Ovary (tissue), 7 donors: ENCODE measurements at regions not wholly inside any gene's neighbourhood (a gene's known extent, or its start where the extent isn't known, plus 50 kb on each side); places are given as distances from the start of the nearest gene placed in this dataset.

ENCODE experiments used
- DNase-seq, 5 donors: peaks; one replicate each; pipeline ENCODE4 v3.0.0-alpha.2; 2019 to 2020
- H3K27ac ChIP-seq, 2 donors: fragments of 200-600 bp; one replicate each; pipeline versions ENCODE4 v1.5.1 to v1.8.0; 2019 to 2022
- H3K27me3 ChIP-seq: fragments of 200-600 bp; one replicate; pipeline ENCODE4 v1.8.0; 2022
- H3K36me3 ChIP-seq: fragments of 200-600 bp; sonication (generic); one replicate; pipeline ENCODE4 v1.5.1; 2019
- H3K4me1 ChIP-seq: one replicate; pipeline ENCODE4 v1.8.1; 2013; ENCODE audit warnings: mild to moderate bottlenecking, moderate library complexity; ENCODE audit not compliant: insufficient read depth
- H3K4me3 ChIP-seq: fragments of 200-600 bp; sonication (generic); one replicate; pipeline ENCODE4 v1.5.1; 2017
- H3K9me3 ChIP-seq, 2 donors: fragments of 200-600 bp in 1 of 2; sonication (generic) in 1 of 2; one replicate each; pipeline versions ENCODE4 v1.5.1 to v1.8.1; 2013 to 2019; ENCODE audit warnings: mild to moderate bottlenecking in 1 of 2, moderate library complexity in 1 of 2
- EP300 ChIP-seq: sonication (generic); formaldehyde crosslinking; IDR thresholded peaks from one replicate; pipeline ENCODE4 v1.6.1; 2017; ENCODE audit warnings: antibody characterized with exemption
- POLR2A ChIP-seq: fragments of 450-650 bp; IDR thresholded peaks from one replicate; pipeline ENCODE4 v1.6.1; 2017; ENCODE audit warnings: antibody characterized with exemption, mild to moderate bottlenecking, moderate library complexity
- WGBS, 3 donors: extraction: QIAGEN DNeasy Blood & Tissue Kit in 1 of 3; methylation state at CpG; one replicate each; pipeline versions ENCODE4 v1.1.5 to v1.1.7; 2013 to 2017; 5-methylcytosine and 5-hydroxymethylcytosine counted together
- intact Hi-C, 4 donors: fragments of 100-400 bp; cut with DNase I; formaldehyde crosslinking; loops; one replicate each; pipeline versions ENCODE4 v1.11.0 to v1.15.1; 2022 to 2023
- TF ChIP-seq, protein P1 (sequence below), 3 donors: fragments of 450-650 bp in 2 of 3; fragments of 200-600 bp in 1 of 3; IDR thresholded peaks; one replicate each; pipeline versions ENCODE4 v1.5.1 to v1.8.0; 2016 to 2022; ENCODE audit warnings: antibody characterized with exemption in 3 of 3, mild to moderate bottlenecking in 1 of 3
- donor health status: DM: no; HTN: no; CAD: no; lungs with moderate emphysema.
- donor health status: DM: no; HTN: no; CAD: no.
- donor health status: Bipolar disorder and iron deficiency.
- donor health status: DM: no; HTN: no; CAD: no.
- donor health status: DM: yes; HTN: yes; CAD: no.

DNA sequence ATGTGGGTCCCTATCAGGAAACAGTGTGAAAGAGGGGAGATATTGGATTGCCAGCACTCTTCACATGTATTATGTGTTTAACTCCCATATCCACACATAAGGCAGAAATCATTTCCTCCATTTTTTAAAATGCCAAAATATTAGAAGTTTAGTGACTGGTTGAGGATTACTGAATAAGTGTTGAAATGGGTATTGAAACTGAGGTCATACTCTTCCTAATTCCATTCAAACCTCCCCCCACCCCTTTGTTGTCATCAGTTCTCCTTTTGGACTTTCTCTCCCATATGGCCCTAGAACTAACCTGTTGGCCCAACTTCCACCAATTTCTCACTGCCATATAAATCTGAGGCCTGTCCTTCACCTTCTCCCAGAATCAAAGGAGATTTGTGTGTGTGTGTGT lies 81.6 kb downstream of the EVX1 start:
- Histone ChIP-seq H3K36me3 (no peaks in the 10 kb centered on the region), H3K4me1 (no peaks in the 10 kb centered on the region), H3K4me3 (no peak overlapping the region), H3K27me3 (no peaks in the 10 kb centered on the region), H3K9me3 (no peaks in the 10 kb centered on the region), H3K27ac (no peak overlapping the region)
- no peak for TF ChIP-seq EP300
- TF ChIP-seq, protein P1, sequence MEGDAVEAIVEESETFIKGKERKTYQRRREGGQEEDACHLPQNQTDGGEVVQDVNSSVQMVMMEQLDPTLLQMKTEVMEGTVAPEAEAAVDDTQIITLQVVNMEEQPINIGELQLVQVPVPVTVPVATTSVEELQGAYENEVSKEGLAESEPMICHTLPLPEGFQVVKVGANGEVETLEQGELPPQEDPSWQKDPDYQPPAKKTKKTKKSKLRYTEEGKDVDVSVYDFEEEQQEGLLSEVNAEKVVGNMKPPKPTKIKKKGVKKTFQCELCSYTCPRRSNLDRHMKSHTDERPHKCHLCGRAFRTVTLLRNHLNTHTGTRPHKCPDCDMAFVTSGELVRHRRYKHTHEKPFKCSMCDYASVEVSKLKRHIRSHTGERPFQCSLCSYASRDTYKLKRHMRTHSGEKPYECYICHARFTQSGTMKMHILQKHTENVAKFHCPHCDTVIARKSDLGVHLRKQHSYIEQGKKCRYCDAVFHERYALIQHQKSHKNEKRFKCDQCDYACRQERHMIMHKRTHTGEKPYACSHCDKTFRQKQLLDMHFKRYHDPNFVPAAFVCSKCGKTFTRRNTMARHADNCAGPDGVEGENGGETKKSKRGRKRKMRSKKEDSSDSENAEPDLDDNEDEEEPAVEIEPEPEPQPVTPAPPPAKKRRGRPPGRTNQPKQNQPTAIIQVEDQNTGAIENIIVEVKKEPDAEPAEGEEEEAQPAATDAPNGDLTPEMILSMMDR (IDR thresholded peaks at IDR 0.05), result no peak
- no peak for TF ChIP-seq POLR2A
- intact Hi-C loops, result no loop called here
- DNase-seq, result no peak

GRCh38 chr7:27329909-27330308 lies 87.3 kb downstream of the EVX1 start:
- no peaks in the 10 kb centered on the region for H3K27me3 ChIP-seq
- no peak for TF ChIP-seq POLR2A
- TF ChIP-seq, protein P1 (IDR thresholded peaks at IDR 0.05), result no peak
- TF ChIP-seq EP300, result no peak
- no peak overlapping the region for H3K27ac ChIP-seq
- no peaks in the 10 kb centered on the region for H3K36me3 ChIP-seq
- H3K9me3 ChIP-seq, result peaks cover 0 to 4% of the 10 kb centered on the region in 2 donors
- no peak for DNase-seq
- no peak overlapping the region for H3K4me3 ChIP-seq
- WGBS, 3 donors, result 8 to 14% (median 9%) methylated on average over 1 of the region's 1 CpG
- intact Hi-C loops, result no loop called here
- no peaks in the 10 kb centered on the region for H3K4me1 ChIP-seq

DNA sequence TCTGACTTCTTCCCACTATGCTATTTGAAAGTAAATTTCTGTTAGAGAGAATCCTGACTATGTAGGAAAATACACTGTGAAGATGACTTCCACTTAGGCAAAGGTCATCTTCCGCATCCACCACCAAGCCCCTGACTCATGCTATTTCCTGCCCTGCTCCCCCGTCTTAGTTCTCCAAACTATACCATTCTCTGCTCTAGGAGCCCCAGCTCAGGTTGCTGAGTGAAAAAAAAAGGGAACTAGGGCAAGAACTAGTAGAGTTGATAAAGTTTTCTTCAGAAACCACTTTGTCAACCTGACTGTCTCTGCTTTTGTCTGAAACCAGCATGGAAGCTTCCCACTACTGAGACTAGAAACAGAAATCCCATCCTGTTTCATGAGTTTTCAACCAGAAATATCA lies 96.9 kb downstream of the EVX1 start:
- TF ChIP-seq POLR2A (no peak), EP300 (no peak)
- TF ChIP-seq, protein P1 (IDR thresholded peaks at IDR 0.05), result no peak
- H3K27ac ChIP-seq, result no peak overlapping the region
- H3K27me3 ChIP-seq, result no peaks in the 10 kb centered on the region
- H3K36me3 ChIP-seq, result no peaks in the 10 kb centered on the region
- DNase-seq, result no peak
- WGBS, 3 donors, result 86 to 95% (median 88%) methylated on average over 2 of the region's 2 CpGs
- intact Hi-C loops, result no loop called here
- no peaks in the 10 kb centered on the region for H3K4me1 ChIP-seq
- H3K9me3 ChIP-seq, result no peaks in the 10 kb centered on the region
- no peak overlapping the region for H3K4me3 ChIP-seq

- no peak for DNase-seq
- intact Hi-C loops, result no loop called here
- H3K27ac ChIP-seq, result no peak overlapping the region
- H3K27me3 ChIP-seq, result no peaks in the 10 kb centered on the region
- TF ChIP-seq, protein P1 (IDR thresholded peaks at IDR 0.05), result no peak
- TF ChIP-seq EP300 (no peak), POLR2A (no peak)
- H3K4me1 ChIP-seq, result peaks cover 2% of the 10 kb centered on the region
- no peaks in the 10 kb centered on the region for H3K36me3 ChIP-seq
- H3K4me3 ChIP-seq, result no peak overlapping the region
- H3K9me3 ChIP-seq, result no peaks in the 10 kb centered on the region
Measured at GRCh38 chr7:27344471-27344870, 101.9 kb downstream of the EVX1 start.
